ENCODE measurements at regions not wholly inside any gene's neighbourhood (a gene's known extent, or its start where the extent isn't known, plus 50 kb on each side); places are given as distances from the start of the nearest gene placed in this dataset.
"Not testable (repeated sequence)": the region's sequence is repeated elsewhere in the genome, so short reads cannot be mapped to it uniquely, and the experiment has no call there.

DNA sequence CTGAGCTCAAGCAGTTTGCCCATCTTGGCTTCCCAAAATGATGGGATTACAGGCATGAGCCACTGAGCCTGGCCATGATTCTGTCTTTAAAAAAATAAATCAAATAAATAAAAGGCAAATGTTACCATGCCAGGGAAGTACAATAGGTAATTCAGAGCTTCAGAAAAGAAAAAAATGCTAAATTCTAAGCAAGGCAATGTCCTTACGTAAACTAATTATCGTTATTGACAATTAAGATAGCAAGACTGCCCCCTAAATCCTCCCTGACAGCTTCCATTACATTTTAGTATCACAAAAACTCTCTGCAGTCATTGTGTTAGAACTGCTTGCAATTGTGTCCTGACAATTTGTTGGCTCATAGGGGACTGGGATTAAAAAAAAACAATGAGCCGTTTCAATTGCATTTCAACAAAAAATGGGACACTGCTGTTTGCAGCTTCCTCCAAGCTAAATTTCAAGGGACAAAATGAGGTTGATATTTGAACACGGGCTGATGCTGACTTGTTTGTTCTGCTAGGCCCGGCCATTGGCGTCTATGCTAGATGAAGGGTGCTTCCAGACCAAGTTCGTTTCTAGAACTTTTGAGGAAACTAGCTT is 88.9 kb downstream of the MOGAT1 start:
- DNase-seq (ENCODE audit: low read depth) = no peak

DNA sequence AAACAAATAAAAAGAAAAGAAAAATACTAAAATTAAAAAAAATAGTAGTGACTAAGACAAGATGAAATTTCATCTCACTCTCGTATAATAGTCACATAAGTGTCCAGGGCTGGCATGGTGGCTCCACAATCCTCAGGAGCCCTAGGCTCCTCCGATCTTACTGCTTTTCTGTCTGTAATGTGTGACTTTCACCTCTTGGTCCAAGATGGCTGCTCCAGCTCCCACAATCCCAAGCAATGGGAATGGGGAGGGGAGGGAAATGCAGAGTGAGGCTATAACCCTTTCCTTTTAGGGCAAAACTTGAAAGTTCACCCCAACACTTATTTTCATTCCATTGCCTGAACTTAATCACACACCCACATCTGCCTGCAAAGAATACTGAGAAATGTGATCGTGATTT is 90.4 kb downstream of the MOGAT1 start:
- DNase-seq (ENCODE audit: low read depth) = no peak

DNA sequence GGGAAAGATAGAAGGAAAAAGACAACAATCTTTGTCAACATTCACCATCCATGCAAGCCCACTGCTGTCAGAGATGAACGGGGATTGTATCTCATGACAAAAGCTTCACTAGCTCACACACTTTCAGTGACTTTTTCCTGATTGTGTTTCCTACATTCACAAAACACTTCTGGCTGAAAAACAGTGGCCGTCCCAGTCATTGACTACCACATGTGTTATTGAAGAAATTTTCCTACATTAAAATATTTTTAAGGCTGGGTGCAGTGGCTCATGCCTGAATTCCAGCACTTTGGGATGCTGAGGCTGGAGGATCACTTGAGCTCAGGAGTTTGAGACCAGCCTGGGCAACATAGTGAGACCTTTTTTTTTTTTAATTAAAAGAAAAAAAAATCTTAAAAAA is 90.9 kb downstream of the MOGAT1 start:
- DNase-seq (ENCODE audit: low read depth) = no peak

DNA sequence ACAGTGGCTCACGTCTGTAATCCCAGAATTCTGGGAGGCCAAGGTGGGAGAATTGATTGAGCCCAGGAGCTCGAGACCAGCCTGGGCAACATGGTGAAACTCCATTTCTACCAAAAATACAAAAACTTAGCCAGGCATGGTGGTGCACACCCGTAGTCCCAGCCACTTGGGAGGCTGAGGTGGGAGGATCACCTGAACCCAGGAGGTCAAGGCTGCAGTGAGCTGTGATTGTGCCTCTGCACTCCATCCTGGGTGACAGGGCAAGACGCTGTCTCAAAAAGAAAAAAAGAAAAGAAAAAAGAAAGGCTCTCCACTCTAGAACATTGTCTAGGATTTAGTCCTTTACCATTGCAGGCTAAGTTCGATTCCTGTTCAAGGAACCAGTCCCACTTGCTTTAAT is 94.4 kb downstream of the MOGAT1 start:
- not testable (repeated sequence) for DNase-seq (ENCODE audit: low read depth)

DNA sequence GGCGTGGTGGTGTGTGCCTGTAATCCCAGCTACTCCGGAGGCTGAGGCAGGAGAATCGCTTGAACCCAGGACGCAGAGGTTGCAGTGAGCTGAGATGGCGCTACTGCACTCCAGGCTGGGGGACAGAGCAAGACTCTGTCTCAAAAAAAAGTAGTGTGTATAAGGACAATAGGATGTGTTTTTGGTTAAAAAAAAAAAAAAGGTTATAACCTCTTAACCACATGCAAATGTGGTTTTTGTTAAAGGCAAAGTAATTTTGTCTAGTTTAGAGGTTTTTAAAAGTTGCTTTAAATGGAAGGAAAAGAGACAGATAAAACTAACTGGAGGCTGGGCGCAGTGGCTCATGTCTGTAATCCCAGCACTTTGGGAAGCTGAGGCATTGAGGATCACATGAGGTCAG is 92.8 kb upstream of the ACSL3 start:
- DNase-seq (ENCODE audit: low read depth) = peak; percentile 31

DNA sequence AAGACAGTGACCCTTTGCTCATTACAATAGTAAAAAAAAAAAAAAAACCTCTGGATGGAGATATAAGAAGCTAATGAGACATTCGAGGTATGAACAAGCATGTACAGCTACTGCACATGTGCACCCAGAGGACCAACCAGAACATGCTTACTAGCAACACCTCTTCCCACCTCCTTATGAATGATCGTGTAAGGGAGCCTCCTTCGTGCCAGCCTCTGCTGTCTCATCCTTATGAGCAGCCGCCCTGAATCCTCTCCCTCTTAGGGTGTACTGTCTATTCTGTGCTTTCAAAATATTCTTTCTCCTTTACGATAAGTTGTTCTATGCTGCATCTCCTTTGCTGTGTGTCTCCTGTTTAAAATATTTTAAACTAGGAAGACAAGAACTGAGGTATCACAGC is 91.4 kb upstream of the ACSL3 start:
- no peak for DNase-seq (ENCODE audit: low read depth)

DNA sequence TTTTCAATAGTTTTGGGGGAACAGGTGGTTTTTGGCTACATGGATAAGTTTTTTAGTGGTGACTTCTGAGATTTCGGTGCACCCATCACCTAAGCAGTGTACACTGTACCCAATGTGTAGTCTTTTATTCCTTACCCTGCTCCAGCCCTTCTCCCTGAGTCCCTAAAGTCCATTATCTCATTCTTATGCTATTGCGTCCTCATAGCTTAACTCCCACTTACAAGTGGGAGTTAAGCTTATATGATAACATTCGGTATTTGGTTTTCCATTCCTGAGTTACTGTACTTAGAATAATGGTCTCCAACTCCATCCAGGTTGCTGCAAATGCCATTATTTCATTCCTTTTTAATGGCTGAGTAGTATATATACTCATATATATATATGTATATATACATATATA is 90.9 kb upstream of the ACSL3 start:
- DNase-seq (ENCODE audit: low read depth) = no peak

DNA sequence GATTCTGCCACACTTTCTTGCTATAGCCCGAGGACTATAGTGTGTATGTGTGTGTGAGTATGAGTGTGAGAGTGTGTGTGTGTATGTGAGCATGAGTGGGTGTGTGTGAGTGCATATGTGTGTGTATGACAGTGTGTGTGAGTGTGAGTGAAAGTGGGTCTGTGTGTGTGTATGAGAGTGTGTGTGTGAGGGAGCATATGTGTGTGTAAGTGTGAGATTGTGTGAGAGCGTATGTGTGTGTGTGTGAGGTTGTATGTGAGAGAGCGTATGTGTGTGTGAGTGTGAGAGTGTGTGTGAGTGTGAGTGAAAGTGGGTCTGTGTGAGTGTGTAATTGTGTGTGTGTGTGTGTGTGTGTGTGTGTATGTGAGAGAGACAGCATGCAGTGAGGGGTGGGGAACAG is 89.0 kb upstream of the ACSL3 start:
- DNase-seq (ENCODE audit: low read depth) = no peak

DNA sequence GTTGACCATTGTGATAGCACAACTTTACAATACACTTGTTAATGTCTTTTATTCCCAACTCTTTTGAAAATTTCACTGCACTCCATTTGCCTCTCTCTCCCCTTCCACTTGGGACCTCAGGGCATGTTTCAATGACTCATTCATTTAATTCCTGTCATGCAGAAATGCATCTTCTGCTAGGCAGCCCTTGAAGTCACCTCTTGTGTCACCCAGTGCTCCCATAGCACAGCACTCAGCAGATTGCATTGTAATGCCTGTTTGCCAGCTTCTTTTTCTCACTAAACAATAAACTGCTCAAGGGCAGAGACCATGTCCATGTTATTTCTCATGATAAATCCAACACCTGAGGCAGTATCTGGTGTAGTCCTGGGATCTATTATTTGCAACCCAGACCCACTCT is 85.9 kb upstream of the ACSL3 start:
- peak; percentile 26 for DNase-seq (ENCODE audit: low read depth)

DNA sequence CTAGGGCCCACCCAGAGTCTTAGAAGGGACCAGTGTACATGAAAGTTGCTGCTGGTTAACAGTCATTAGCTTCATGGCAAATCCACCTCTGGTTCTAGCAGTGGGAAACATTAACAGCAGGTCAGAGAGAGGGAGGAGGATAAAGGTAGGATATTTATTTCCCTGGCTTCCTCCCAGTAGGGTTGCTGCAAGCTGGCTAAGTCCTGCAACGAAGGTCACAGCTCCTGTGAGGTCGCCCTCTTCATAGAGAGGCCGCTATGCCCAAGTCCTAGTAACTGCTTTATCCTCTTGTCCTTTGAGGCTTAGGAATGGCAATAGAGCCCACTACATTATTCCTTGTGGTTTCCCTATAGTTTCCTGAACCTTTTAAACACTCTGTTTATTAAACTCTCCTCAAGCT is 84.0 kb upstream of the ACSL3 start:
- DNase-seq (ENCODE audit: low read depth) = no peak

DNA sequence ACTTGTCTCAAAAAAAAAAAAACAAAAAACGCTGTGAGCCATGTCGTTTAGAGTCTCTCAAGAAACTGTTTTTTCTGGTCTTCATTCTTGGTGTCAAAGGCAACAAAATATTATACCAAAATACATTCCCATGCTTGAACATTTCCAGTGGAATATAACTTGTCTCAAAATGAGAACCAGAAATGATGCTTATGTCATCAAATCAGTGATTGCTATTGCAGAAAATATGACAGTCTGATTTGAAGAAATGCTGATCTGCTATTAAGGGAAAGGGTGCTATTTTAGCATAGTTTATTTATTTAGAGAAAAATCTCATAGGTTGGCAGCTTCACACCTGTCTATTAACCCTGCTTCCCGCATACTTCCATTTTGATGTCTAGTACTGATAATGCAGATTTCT is 82.4 kb upstream of the ACSL3 start:
- DNase-seq (ENCODE audit: low read depth) = no peak

DNA sequence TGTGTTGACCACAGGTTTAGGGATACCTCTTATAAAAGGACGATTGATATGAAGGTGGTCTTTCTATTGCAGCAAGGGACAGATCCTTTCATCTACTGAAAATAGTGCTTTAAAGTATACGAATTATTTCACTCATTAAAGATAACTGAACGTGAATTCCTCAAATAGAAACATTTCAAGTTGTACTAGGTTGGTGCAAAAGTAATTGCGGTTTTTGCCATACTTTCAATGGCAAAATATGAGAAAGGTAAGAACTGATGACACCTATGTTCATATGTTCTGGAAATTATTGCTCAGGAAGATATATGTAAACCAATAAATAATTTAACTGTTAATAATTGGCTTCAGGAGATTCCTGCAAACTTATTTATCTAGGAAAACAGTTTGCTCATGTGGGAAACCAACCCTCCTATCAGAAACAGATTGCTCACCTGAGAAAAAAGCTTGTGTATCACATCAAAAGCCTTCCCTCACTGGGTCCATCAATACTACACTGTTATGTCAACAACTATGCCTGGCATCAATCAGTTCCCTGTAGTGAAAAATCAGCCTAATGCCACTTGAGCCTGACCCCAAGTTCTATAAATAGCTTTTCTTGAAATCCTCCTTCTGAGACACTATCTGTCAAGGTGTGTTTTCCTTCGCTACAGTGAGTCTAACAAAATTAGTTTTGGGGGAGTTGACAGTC is 81.5 kb upstream of the ACSL3 start:
- no peak for DNase-seq (ENCODE audit: low read depth)

DNA sequence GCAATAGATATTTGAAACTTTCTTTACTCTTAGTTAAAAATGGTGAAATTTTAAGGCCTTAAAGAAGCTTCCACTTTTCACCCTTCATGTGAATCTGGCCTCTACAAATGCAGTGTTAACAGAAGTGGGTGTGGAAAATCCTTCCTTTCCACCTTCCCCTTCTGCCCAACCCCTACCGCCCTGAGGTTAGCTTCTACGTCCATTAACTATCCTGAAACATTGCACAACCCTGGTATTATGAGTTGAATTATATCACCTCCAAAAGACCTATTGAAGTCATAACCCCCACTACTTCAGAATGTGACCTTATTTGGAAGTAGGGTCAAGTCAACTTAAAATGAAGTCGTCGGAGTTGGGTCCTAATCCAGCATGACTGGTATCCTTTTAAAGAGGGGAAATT is 80.8 kb upstream of the ACSL3 start:
- no peak for DNase-seq (ENCODE audit: low read depth)

DNA sequence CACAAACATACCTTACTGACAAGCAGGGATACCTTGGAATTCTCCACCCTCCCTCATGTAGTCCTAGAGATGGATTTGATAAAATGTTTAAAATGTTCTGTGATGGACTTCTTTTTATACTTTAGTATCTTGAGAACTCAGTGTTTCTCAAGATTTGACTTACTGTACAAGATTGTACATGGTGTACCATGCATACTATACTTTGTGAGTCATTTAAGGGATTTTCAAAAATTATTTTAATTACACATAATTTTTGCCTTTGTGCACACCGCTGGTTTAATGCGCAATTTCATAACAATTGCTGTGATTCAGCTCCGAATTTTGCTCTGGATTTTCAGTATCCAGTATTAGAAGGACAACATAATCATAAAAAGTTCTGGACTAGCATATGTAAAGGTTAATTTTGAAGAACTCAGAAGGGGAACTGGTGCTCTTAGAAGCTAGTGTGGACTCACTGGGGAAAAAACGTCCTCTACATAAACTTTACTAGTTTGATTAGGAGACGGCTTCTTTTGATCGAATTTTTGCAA is 78.6 kb upstream of the ACSL3 start:
- no peak for DNase-seq (ENCODE audit: low read depth)

DNA sequence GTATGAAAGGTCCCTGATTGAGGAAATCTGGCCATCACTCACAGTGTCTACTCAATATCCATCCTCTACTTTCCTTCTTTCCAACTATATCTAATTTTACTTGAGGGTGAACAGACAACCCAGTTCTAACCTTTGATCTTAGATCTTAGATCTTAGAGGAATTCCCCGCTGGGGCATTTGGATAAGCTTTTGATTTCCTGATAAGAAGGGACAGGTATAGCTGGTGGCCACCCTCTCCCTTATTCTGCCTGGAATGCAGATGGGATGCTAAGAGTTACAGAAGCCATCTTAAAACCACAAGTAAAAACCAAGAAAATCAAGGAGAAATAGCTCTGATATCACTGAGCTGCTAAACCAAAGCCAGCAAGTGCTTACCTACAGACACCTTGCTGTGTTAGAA is 77.2 kb upstream of the ACSL3 start:
- no peak for DNase-seq (ENCODE audit: low read depth)

DNA sequence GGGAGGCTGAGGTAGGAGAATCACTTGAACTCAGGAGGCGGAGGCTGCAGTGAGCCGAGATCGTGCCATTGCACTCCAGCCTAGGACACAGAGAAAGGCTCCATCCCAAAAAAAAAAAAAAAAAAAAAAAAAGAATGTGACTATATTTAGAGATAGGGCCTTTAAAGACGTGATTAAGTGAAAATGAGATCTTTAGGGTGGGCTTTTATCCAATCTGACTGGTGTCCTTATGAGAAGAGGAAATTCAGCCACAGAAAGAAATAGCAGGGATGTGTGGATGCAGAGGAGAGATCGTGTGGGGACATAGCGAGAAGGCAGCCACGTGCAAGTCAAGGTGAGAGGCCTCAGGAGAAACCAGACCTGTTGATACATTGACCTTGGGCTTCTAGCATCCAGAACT is 69.9 kb upstream of the ACSL3 start:
- no peak for DNase-seq (ENCODE audit: low read depth)

DNA sequence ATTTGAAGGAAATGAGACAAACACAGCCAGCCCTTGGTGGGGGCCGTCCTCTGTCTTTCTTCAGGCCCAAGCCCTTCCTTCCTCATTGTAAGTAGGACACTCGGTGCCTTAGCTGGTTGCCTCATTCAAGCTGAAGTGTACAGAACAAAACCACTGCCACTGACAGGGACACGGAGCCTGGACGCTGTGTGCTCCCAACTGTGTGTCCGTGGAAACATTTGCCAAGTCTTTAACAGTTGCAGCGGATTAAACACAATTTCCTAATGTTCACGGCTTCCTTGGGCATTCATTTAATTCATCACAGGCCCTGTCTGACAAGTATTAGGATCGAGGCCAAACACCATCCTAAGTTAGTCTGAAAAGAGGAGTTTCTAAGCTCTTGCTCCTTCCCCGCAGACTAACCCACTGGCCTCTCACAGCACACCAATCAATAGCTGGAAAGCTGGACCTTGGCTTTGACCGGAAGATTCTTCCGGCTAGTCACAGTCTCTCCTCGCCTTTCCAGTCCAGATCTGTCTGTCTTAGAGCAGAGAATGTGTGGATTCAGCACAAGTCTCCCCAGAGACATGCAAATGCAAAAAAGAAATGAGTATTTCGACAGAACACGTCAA is 68.7 kb upstream of the ACSL3 start:
- peak; percentile 58 for DNase-seq (ENCODE audit: low read depth)

DNA sequence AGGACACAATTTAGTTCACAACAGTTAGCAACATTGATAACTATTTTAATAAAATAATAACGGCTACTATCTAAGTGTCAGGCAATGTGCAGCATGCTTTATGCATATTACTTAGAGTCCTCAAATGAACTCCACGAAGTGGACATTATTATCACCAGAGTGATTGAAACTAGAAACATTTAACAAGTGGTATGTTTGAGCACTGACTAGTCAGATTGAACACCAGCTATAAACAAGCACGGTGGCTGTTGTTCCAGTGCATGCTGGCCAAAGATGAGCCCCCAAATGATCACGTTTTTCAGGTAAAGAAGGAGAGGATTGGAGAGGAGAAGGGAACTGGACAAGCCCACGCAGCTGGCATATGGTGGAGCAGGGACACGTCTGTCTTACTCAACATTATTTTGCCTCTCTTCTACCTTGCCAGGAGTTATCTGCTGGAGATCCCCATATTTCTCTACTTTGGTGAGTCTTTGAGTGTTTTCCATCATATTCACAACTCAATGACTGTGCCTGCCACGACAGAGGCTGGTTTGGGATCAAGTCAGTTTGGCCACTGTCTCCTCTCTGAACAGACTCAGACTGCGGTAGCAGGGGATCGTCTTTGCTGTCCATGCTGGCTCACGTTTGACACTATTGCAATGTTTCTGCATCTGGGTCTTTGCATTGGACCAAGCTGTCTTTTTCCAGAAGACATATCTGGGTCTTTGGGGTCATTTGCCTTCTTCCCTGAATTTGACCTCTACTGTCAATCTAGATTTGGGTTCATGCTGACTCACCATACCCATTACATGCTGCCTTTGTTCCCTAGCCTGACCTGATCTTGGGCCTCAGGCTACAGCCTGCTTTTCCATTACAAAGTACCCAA is 66.0 kb upstream of the ACSL3 start:
- DNase-seq (ENCODE audit: low read depth) = no peak

DNA sequence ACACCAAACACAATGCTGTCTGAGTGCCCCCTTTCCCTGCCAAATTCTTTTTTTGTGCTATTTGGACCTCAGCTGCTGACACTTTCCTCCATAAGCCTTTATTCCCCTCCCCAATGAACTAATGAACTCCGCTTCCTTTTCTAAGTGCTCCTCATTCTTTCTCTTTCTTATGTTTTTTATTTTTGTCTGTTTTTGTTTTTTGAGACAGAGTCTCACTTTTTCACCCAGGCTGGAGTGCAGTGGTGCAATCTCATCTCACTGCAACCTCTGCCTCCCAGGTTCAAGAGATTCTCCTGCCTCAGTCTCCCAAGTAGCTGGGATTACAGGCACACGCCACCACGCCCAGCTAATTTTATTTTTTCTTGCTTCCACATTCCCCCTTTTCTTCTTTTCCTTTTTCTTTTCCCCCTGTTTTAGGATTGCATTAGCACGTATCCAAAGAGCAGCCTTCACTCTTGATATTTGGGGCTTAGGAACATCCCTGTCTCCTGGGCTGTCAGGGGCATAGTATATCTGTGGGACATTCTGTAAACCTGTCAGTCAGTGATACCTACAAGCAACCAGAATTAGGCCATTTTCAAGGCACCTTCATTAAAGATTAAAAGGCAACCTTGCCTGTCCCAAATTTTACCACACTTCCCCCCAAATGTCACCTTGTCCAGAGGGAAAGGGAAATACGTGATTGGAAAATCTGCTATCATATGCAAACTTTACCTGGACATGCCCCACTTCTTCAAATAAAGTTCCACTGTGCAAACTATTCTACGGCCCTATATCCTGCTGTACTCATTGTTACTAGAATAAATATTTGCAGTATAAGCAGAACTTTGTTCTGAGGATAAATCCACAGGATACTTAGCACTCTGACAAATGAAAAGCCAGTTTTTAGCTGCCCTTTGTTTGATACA is 65.1 kb upstream of the ACSL3 start:
- DNase-seq (ENCODE audit: low read depth) = no peak

DNA sequence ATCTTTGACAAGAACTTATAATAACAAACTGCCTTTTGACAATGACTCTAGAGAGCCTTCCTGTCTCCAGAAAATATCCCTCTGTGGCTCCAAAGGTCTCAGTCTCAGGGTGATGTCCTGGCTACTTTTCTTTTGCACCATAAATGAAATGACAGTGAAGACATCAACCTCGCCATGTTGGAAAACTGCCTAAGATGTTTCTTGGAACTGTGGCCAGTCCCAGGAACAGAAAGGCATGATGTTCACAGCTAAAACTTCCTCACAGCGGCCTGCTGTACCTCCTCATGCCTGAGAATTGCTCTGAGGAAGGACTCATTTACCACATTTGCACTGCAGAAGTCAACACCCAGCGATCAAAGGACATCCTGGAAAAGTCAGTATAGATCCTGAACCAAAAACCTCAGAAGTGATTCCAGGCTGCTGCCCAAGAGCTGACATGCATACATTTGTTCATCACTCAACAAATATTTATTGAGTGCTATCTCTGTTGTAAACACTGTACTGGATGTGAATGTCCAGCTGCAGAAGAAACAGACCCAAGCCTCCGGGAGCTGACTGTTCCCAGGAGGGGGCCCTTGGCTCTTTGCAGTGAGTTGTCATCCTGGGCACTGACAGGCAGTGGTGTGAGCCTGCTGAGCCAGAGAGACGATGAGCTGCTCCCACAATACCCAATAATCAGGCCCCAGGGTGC is 64.3 kb upstream of the ACSL3 start:
- peak; percentile 13 for DNase-seq (ENCODE audit: low read depth)

DNA sequence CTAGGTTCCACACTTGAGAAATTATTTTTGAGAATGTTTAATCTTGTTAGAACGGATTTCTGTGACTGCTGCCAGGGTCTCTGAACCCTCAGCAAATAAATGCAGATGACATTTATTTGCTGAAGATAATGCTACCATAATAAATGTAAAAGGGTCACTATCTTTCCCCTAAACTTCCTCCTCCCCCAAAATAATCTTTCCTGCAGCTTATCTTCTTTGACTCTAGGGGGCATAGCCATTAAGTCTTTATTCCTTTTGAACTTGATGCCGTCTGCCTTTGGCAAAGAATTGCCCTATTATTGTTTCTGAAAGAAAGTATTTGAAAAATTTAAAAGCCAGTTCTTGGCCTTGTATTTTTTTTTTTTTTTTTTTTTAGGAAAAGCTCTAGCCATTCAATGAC is 63.6 kb upstream of the ACSL3 start:
- peak; percentile 66 for DNase-seq (ENCODE audit: low read depth)

Data from fibroblast of gingiva (primary cell).